ENCODE measurements at regions not wholly inside any gene's neighbourhood (a gene's known extent, or its start where the extent isn't known, plus 50 kb on each side); places are given as distances from the start of the nearest gene placed in this dataset.

GRCh38 chr1:84748364-84748763 is 58.1 kb upstream of the SSX2IP start:
- TF ChIP-seq CTCF (IDR thresholded peaks at IDR 0.05; ENCODE audit: borderline replicate concordance, extremely low read depth, low read length, poor library complexity, severe bottlenecking) (no peak), EZH2 (IDR thresholded peaks at IDR 0.05; ENCODE audit: borderline replicate concordance, low read depth, low read length, severe bottlenecking) (no peak)
